ENCODE measurements at regions not wholly inside any gene's neighbourhood (a gene's known extent, or its start where the extent isn't known, plus 50 kb on each side); places are given as distances from the start of the nearest gene placed in this dataset.

DNA sequence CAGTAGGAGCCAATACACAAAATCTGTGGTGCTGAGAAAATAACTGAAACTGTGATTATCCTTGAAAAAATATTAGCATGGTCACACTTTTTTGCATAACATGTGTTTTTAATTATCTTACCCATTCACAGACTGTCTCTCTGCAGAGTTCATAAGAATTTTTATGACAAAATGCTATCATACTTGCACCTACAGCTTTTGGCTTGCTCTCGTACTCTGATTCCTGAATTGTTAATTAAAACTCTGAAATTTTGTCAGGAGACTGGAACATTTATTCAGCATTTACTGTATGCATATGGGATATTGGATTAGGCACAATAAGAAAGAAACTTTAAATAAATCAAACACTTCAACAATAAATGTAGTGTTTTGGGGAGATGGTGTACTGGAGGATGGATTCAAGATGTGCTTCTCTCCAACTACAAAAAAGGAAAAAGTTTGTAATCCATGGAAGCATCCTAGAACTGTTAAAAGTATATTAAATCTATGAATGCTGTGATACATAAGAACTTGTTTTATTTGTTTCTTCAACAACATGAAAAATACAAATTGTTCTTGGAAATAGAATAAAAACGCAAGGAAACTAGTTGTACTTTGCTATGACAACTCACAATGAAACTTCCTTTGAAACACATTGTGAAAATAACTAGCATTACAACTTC is 260.5 kb downstream of the SPATA18 start:
- Histone ChIP-seq H3K9me2 (ENCODE audit: insufficient read depth) (no peaks in the 10 kb centered on the region), H2AFZ (no peak overlapping the region), H3K9me3 (ENCODE audit: insufficient read depth, low read depth) (no peaks in the 10 kb centered on the region), H3K4me2 (peak overlapping the region; percentile 65), H3K27me3 (ENCODE audit: insufficient read depth, low read depth) (no peaks in the 10 kb centered on the region), H3K4me1 (replicated peaks; ENCODE audit: insufficient read depth) (peaks cover 27% of the 10 kb centered on the region), H3K4me3 (no peak overlapping the region), H3F3A (ENCODE audit: insufficient read depth, low read depth) (peaks cover 10% of the 10 kb centered on the region; the same call in 1 of the 2 replicates), H3K79me2 (ENCODE audit: low read depth) (no peaks in the 10 kb centered on the region), H3K36me3 (ENCODE audit: low read depth) (no peaks in the 10 kb centered on the region), H4K20me1 (ENCODE audit: insufficient read depth) (no peaks in the 10 kb centered on the region), H3K27ac (peak overlapping the region; percentile 93)
- CTCF ChIA-PET = no interaction called here
- intact Hi-C loops (cut with micrococcal nuclease; ENCODE audit: unreplicated experiment) = no loop called here
- no TSS peak for BruUV-seq (replicated peaks)
- POLR2A ChIA-PET (ENCODE audit: unreplicated experiment) = no interaction called here
- TF ChIP-seq, protein P1, sequence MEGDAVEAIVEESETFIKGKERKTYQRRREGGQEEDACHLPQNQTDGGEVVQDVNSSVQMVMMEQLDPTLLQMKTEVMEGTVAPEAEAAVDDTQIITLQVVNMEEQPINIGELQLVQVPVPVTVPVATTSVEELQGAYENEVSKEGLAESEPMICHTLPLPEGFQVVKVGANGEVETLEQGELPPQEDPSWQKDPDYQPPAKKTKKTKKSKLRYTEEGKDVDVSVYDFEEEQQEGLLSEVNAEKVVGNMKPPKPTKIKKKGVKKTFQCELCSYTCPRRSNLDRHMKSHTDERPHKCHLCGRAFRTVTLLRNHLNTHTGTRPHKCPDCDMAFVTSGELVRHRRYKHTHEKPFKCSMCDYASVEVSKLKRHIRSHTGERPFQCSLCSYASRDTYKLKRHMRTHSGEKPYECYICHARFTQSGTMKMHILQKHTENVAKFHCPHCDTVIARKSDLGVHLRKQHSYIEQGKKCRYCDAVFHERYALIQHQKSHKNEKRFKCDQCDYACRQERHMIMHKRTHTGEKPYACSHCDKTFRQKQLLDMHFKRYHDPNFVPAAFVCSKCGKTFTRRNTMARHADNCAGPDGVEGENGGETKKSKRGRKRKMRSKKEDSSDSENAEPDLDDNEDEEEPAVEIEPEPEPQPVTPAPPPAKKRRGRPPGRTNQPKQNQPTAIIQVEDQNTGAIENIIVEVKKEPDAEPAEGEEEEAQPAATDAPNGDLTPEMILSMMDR (conservative IDR thresholded peaks at IDR 0.05) = no peak
- no peak for TF ChIP-seq EZH2 (IDR thresholded peaks at IDR 0.05; ENCODE audit: low read depth)
- no peak for DNase-seq

DNA sequence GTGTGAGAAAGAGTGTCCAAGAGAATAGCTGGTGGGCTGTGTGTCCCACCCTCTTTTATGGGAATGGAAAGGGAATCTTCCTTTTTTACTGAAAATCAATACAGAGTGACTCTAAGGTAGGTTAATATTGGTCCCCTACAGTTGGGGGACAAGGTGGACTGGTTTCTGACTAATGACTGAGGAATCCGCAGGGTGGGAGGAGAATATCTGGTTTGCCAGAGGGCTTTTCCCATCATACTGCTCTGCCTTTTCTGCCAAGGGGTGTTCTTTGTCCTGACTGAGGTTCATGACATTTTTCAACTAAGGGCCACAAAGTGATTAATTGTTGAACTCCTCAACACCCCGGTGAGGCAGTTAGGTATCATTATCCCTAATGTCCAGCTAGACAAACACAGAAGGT is 261.6 kb downstream of the SPATA18 start:
- Histone ChIP-seq H3K36me3 (ENCODE audit: low read depth) (no peaks in the 10 kb centered on the region), H3K79me2 (ENCODE audit: low read depth) (no peaks in the 10 kb centered on the region), H3K27ac (peak overlapping the region; percentile 93), H3F3A (ENCODE audit: insufficient read depth, low read depth) (peaks cover 10% of the 10 kb centered on the region; the same call in 1 of the 2 replicates), H3K9me2 (ENCODE audit: insufficient read depth) (no peaks in the 10 kb centered on the region), H2AFZ (no peak overlapping the region), H4K20me1 (ENCODE audit: insufficient read depth) (no peaks in the 10 kb centered on the region), H3K4me3 (no peak overlapping the region), H3K4me1 (replicated peaks; ENCODE audit: insufficient read depth) (peaks cover 36% of the 10 kb centered on the region), H3K9me3 (ENCODE audit: insufficient read depth, low read depth) (no peaks in the 10 kb centered on the region), H3K4me2 (peak overlapping the region; percentile 65), H3K27me3 (ENCODE audit: insufficient read depth, low read depth) (no peaks in the 10 kb centered on the region)
- TF ChIP-seq EZH2 (IDR thresholded peaks at IDR 0.05; ENCODE audit: low read depth) = no peak
- TF ChIP-seq, protein P1 (conservative IDR thresholded peaks at IDR 0.05) = no peak
- BruUV-seq (replicated peaks) = no TSS peak
- ChIA-PET CTCF (no interaction called here), POLR2A (ENCODE audit: unreplicated experiment) (no interaction called here)
- DNase-seq = peak; percentile 51 to 88
- intact Hi-C loops (cut with micrococcal nuclease; ENCODE audit: unreplicated experiment) = no loop called here

DNA sequence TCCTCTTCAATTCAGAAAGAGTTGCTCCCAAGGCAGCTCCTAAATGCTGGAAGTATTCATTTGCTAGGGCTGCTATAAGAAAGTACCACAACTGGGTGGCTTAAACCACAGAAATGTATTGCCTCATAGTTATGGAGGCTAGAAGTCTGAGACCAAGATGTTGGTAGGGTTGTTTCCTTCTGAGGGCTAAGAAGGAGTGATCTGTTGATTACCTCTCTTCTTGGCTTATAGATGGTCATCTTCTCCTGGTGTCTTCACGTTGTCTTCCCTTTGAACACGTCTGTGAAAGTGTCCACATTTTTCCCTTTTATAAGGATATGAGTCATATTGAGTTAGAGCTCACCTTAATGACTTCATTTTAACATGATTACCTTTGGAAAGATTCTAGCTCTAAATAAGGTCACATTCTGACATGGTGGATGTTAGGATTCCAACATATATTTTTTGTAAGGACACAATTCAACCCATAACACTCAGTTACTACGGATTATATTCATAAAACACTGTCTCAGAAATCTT is 266.3 kb downstream of the SPATA18 start:
- Histone ChIP-seq H2AFZ (no peak overlapping the region), H3K9me3 (ENCODE audit: insufficient read depth, low read depth) (no peaks in the 10 kb centered on the region), H3K4me2 (no peak overlapping the region), H3K4me3 (no peak overlapping the region), H3K4me1 (replicated peaks; ENCODE audit: insufficient read depth) (peaks cover 26% of the 10 kb centered on the region), H3K27me3 (ENCODE audit: insufficient read depth, low read depth) (no peaks in the 10 kb centered on the region), H3K36me3 (ENCODE audit: low read depth) (no peaks in the 10 kb centered on the region), H3K79me2 (ENCODE audit: low read depth) (no peaks in the 10 kb centered on the region), H3F3A (ENCODE audit: insufficient read depth, low read depth) (peaks cover 4% of the 10 kb centered on the region; the same call in 1 of the 2 replicates), H4K20me1 (ENCODE audit: insufficient read depth) (no peaks in the 10 kb centered on the region), H3K9me2 (ENCODE audit: insufficient read depth) (no peaks in the 10 kb centered on the region), H3K27ac (peak overlapping the region; percentile 33)
- BruUV-seq (replicated peaks) = no TSS peak
- no peak for TF ChIP-seq EZH2 (IDR thresholded peaks at IDR 0.05; ENCODE audit: low read depth)
- TF ChIP-seq, protein P1 (conservative IDR thresholded peaks at IDR 0.05) = no peak
- no peak for DNase-seq
- CTCF ChIA-PET = no interaction called here
- POLR2A ChIA-PET (ENCODE audit: unreplicated experiment) = no interaction called here
- intact Hi-C loops (cut with micrococcal nuclease; ENCODE audit: unreplicated experiment) = no loop called here

Data from PC-9 (cell line).